K562 (cell line): ENCODE measurements at regions not wholly inside any gene's neighbourhood (a gene's known extent, or its start where the extent isn't known, plus 50 kb on each side); places are given as distances from the start of the nearest gene placed in this dataset.

Experiments used
- ATAC-seq: fragments of 200-7000 bp; cut with Tn5 transposase; 3 replicates; pipeline ENCODE4 v1.9.1; 2020; ENCODE audit warnings: moderate library complexity
- BruUV-seq: library from RNA; stranded (reverse); fragments of 400-500 nt; replicated peaks from 2 replicates; lab custom pipeline; 2021; lab: Mats Ljungman, UMichigan
- CTCF ChIA-PET: fragments of 300-600 bp; formaldehyde crosslinking; extraction: SDS; loops from one replicate; lab custom pipeline; 2021; ENCODE audit warnings: low intra/inter-chr PET ratio; lab: Yijun Ruan, JAX
- POLR2A ChIA-PET: fragments of 300-600, 350-650 bp; sonication (Branson Sonifier 250); formaldehyde crosslinking; extraction: SDS; loops from one replicate; lab custom pipeline; 2021; ENCODE audit warnings: antibody characterized with exemption, inconsistent platforms; lab: Yijun Ruan, JAX
- DNase-seq, 4 experiments: peaks; one replicate each; pipeline versions ENCODE4 v3.0.0 to v3.0.0-alpha.2; 2011 to 2018; ENCODE audit warnings: low spot score in 3 of 4, mixed read lengths in 3 of 4; ENCODE audit errors: extremely low read depth in 1 of 4
- FAIRE-seq: peaks from 2 replicates; lab custom pipeline; 2011; peaks lifted over from hg19 to GRCh38; lab: Jason Lieb, UNC
- H2AFZ ChIP-seq: 2 replicates; pipeline ENCODE4 v1.6.0; 2011; ENCODE audit warnings: low read depth, low read length, control low read depth, inconsistent platforms
- H3K27ac ChIP-seq: fragments of 200-600 bp; 3 replicates; pipeline ENCODE4 v1.8.0; 2011; ENCODE audit warnings: low read depth, mild to moderate bottlenecking, control low read depth, inconsistent platforms, low read length, moderate library complexity, mixed read lengths; ENCODE audit errors: extremely low read depth
- H3K27me3 ChIP-seq, 2 experiments: fragments of 300-600 bp in 1 of 2; 2 replicates in 1 of 2; 3 replicates in 1 of 2; pipeline versions ENCODE4 v1.6.0 to v1.8.0; 2011; ENCODE audit warnings: inconsistent platforms in 2 of 2, low read length in 2 of 2, mild to moderate bottlenecking in 1 of 2, mixed read lengths in 1 of 2, moderate library complexity in 1 of 2; ENCODE audit not compliant: control insufficient read depth in 2 of 2, insufficient read depth in 2 of 2
- H3K36me3 ChIP-seq: fragments of 300-600 bp; 3 replicates; pipeline ENCODE4 v1.8.0; 2011; ENCODE audit warnings: mild to moderate bottlenecking, low read length, inconsistent platforms; ENCODE audit not compliant: control insufficient read depth, insufficient read depth
- H3K4me1 ChIP-seq, 2 experiments: fragments of 200-600 bp in 1 of 2; replicated peaks in 1 of 2; 2 replicates in 1 of 2; 3 replicates in 1 of 2; pipeline versions ENCODE4 v1.5.1 to v1.8.0; 2011; ENCODE audit warnings: inconsistent platforms in 2 of 2, low read length in 2 of 2, mild to moderate bottlenecking in 1 of 2, mixed read lengths in 1 of 2, moderate library complexity in 1 of 2; ENCODE audit not compliant: control insufficient read depth in 2 of 2, insufficient read depth in 2 of 2
- H3K4me2 ChIP-seq: 2 replicates; pipeline ENCODE4 v1.6.1; 2011; ENCODE audit warnings: low read length, control low read depth, inconsistent platforms, mixed read lengths; ENCODE audit not compliant: insufficient read depth
- H3K4me3 ChIP-seq: fragments of 200-600 bp; sonication (generic), shearing (Covaris generic); 2 replicates; pipeline ENCODE4 v1.5.1; 2016; ENCODE audit warnings: control low read depth, inconsistent platforms
- H3K79me2 ChIP-seq: fragments of 200-600 bp; 3 replicates; pipeline ENCODE4 v1.8.0; 2011; ENCODE audit warnings: low read length, inconsistent platforms; ENCODE audit not compliant: control insufficient read depth, insufficient read depth
- H3K9ac ChIP-seq, 2 experiments: 2 replicates each; pipeline versions ENCODE4 v1.6.0 to v1.6.1; 2011; ENCODE audit warnings: low read depth in 2 of 2, low read length in 2 of 2, control low read depth in 1 of 2, inconsistent platforms in 1 of 2, mild to moderate bottlenecking in 1 of 2, mixed read lengths in 1 of 2; ENCODE audit not compliant: insufficient read depth in 1 of 2
- H3K9me1 ChIP-seq: one replicate; pipeline ENCODE4 v1.6.0; 2011; ENCODE audit warnings: inconsistent platforms, mild to moderate bottlenecking, low read length, moderate library complexity; ENCODE audit not compliant: control insufficient read depth, insufficient read depth
- H3K9me3 ChIP-seq: replicated peaks from 2 replicates; pipeline ENCODE4 v1.5.1; 2011; ENCODE audit warnings: low read depth, low read length, inconsistent platforms; ENCODE audit not compliant: control insufficient read depth, insufficient read depth
- H4K20me1 ChIP-seq: replicated peaks from 2 replicates; pipeline ENCODE4 v1.6.1; 2011; ENCODE audit warnings: low read length, inconsistent platforms, mixed read lengths; ENCODE audit not compliant: control insufficient read depth, insufficient read depth
- BCL6 ChIP-seq: fragments of 250-450 bp; sonication (Bioruptor Pico); IDR thresholded peaks from 2 replicates; pipeline ENCODE4 v1.4.0; 2020
- E2F6 ChIP-seq, 2 experiments: IDR thresholded peaks; 2 replicates each; pipeline ENCODE4 v1.6.1; 2011; ENCODE audit warnings: borderline replicate concordance in 1 of 2, control low read depth in 1 of 2, low read depth in 1 of 2, low read length in 1 of 2, mild to moderate bottlenecking in 1 of 2, mixed read lengths in 1 of 2, moderate library complexity in 1 of 2; ENCODE audit not compliant: insufficient read depth in 1 of 2, insufficient read length in 1 of 2, poor library complexity in 1 of 2, severe bottlenecking in 1 of 2; ENCODE audit errors: extremely low read depth in 1 of 2
- FOXJ2 ChIP-seq: fragments of 200-800 bp; sonication (Bioruptor generic); IDR thresholded peaks from 2 replicates; pipeline ENCODE4 v1.6.1; 2016; ENCODE audit warnings: missing genetic modification characterization, missing compliant biosample characterization
- MECOM ChIP-seq: fragments of 250-450 bp; sonication (Bioruptor Pico); IDR thresholded peaks from 2 replicates; pipeline ENCODE4 v1.8.0; 2022; ENCODE audit warnings: inconsistent platforms
- NFIC ChIP-seq: fragments of 450-650 bp; IDR thresholded peaks from 2 replicates; pipeline ENCODE4 v1.6.1; 2017; ENCODE audit warnings: mild to moderate bottlenecking, inconsistent platforms
- NONO ChIP-seq, 2 experiments: fragments of 200-400 bp in 1 of 2; fragments of 450-650 bp in 1 of 2; formaldehyde crosslinking in 1 of 2; IDR thresholded peaks; 2 replicates each; pipeline ENCODE4 v1.6.1; 2017; ENCODE audit warnings: low read depth in 2 of 2, mild to moderate bottlenecking in 2 of 2, moderate library complexity in 2 of 2, low read length in 1 of 2
- PKNOX1 ChIP-seq: fragments of 450-650 bp; IDR thresholded peaks from 2 replicates; pipeline ENCODE4 v1.6.1; 2016
- in situ Hi-C: fragments of 300-500 bp; cut with MboI; formaldehyde crosslinking; loops from 4 replicates; pipeline ENCODE4 v1.15.0; 2018; ENCODE audit warnings: inconsistent platforms, mixed read lengths
- intact Hi-C: fragments of 100-400 bp; cut with micrococcal nuclease; formaldehyde crosslinking; loops from 2 replicates; pipeline ENCODE4 v1.14.2; 2022

- H3K4me1 ChIP-seq: no peaks in the 10 kb centered on the region
- H3K36me3 ChIP-seq: no peaks in the 10 kb centered on the region
- H2AFZ ChIP-seq: no peak overlapping the region
- no peaks in the 10 kb centered on the region for H4K20me1 ChIP-seq
- no peak overlapping the region for H3K9ac ChIP-seq
- in situ Hi-C loops: no loop called here
- H3K4me3 ChIP-seq: no peak overlapping the region
- intact Hi-C loops: no loop called here
- peaks cover 0 to 11% of the 10 kb centered on the region in 2 experiments; a peak in 2 of 5 replicates for H3K27me3 ChIP-seq
- no peaks in the 10 kb centered on the region for H3K79me2 ChIP-seq
- BruUV-seq: no TSS peak
- TF ChIP-seq E2F6 (IDR thresholded peaks at IDR 0.05; ENCODE audit: borderline replicate concordance in 1 of 2, extremely low read depth in 1 of 2, insufficient read depth in 1 of 2, insufficient read length in 1 of 2, low read depth in 1 of 2, low read length in 1 of 2, poor library complexity in 1 of 2, severe bottlenecking in 1 of 2) (no peak), BCL6 (no peak), NONO (IDR thresholded peaks at IDR 0.05; ENCODE audit: low read depth in 2 of 2, low read length in 1 of 2) (no peak), NFIC (no peak), PKNOX1 (no peak), MECOM (CRISPR knock-in tag) (no peak), FOXJ2 (no peak)
- TF ChIP-seq, all 486 proteins: peak for 0
- Histone ChIP-seq H3K9me3 (no peaks in the 10 kb centered on the region), H3K4me2 (no peak overlapping the region), H3K27ac (no peak overlapping the region), H3K9me1 (no peaks in the 10 kb centered on the region)
- CTCF ChIA-PET: no interaction called here
- ATAC-seq (no peak), DNase-seq (no peak), FAIRE-seq (no peak)
- POLR2A ChIA-PET: no interaction called here
These were observed 145.3 kb downstream of the NOC3L start for GRCh38 chr10:94217411-94217810.
